ENCODE measurements at regions not wholly inside any gene's neighbourhood (a gene's known extent, or its start where the extent isn't known, plus 50 kb on each side); places are given as distances from the start of the nearest gene placed in this dataset.
A peak's percentile ranks its signal among the peaks of the same experiment; 100 is the strongest.

DNA sequence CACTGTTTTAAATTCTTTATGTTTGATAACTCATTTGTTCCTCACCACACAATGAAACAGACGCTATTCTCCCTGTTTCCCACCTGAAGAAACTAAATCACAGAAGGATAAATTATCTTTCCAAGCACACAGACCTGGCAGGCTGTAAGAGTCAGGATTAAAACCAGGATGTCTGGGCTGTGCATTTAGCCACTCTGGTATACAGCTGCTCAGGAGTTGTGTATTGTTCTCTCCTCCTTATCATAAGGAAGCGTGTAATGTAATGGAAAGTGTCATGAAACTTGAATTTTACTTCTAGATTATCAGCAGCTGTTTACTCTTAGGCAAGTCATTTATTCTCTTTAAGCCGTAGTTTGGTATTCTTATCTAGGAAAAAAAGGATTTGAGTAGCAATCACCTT, 154.8 kb upstream of the LRIG3 start:
- Mint-ChIP-seq H3K4me1 (ENCODE audit: unreplicated experiment) (peaks cover 29% of the 10 kb centered on the region), H3K9me3 (peaks cover 7% of the 10 kb centered on the region), H3K4me3 (no peak overlapping the region), H3K27me3 (no peaks in the 10 kb centered on the region), H3K27ac (no peak overlapping the region), H3K36me3 (no peaks in the 10 kb centered on the region)
- no peak for DNase-seq (ENCODE audit: extremely low spot score, unreplicated experiment)
- TF ChIP-seq CTCF (conservative IDR thresholded peaks at IDR 0.05), result no peak

- no peak for TF ChIP-seq CTCF (conservative IDR thresholded peaks at IDR 0.05)
- Mint-ChIP-seq H3K4me1 (ENCODE audit: unreplicated experiment) (peaks cover 42% of the 10 kb centered on the region), H3K36me3 (no peaks in the 10 kb centered on the region), H3K27ac (no peak overlapping the region), H3K27me3 (no peaks in the 10 kb centered on the region), H3K9me3 (peaks cover 7% of the 10 kb centered on the region), H3K4me3 (no peak overlapping the region)
- no peak for DNase-seq (ENCODE audit: extremely low spot score, unreplicated experiment)
Observed at GRCh38 chr12:59070322-59070933, 150.1 kb upstream of the LRIG3 start.

GRCh38 chr12:59069516-59069915, 149.2 kb upstream of the LRIG3 start:
- Mint-ChIP-seq H3K4me3 (no peak overlapping the region), H3K36me3 (no peaks in the 10 kb centered on the region), H3K4me1 (ENCODE audit: unreplicated experiment) (peaks cover 39% of the 10 kb centered on the region), H3K27ac (no peak overlapping the region), H3K27me3 (no peaks in the 10 kb centered on the region), H3K9me3 (peaks cover 7% of the 10 kb centered on the region)
- DNase-seq (ENCODE audit: extremely low spot score, unreplicated experiment), result no peak
- no peak for TF ChIP-seq CTCF (conservative IDR thresholded peaks at IDR 0.05)

DNA sequence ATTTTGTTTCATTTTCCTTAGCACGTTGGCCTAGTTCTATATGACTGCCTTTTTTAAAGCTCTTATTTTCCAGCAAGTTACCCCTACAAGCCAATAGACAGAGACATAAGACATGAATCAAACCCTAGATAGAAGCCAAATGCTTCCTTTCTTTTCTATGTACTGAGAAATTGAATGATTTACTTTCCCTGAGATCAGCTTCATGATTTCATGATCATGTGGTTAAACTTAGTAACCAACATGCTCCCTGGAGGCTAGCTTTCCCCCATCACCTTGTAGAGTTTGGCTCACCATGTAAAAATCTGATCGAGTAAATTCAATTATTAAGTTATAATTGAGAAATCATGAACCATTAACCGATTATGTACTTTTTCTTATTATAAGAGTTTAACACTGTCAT, 148.1 kb upstream of the LRIG3 start:
- Mint-ChIP-seq H3K9me3 (peaks cover 7% of the 10 kb centered on the region), H3K36me3 (no peaks in the 10 kb centered on the region), H3K27me3 (no peaks in the 10 kb centered on the region), H3K4me1 (ENCODE audit: unreplicated experiment) (peaks cover 39% of the 10 kb centered on the region), H3K27ac (no peak overlapping the region), H3K4me3 (no peak overlapping the region)
- TF ChIP-seq CTCF (conservative IDR thresholded peaks at IDR 0.05), result no peak
- DNase-seq (ENCODE audit: extremely low spot score, unreplicated experiment), result no peak

GRCh38 chr12:59067083-59067482, 146.8 kb upstream of the LRIG3 start:
- no peak for DNase-seq (ENCODE audit: extremely low spot score, unreplicated experiment)
- H3K4me3 Mint-ChIP-seq, result peak overlapping the region; percentile 19
- H3K27me3 Mint-ChIP-seq, result no peaks in the 10 kb centered on the region
- H3K9me3 Mint-ChIP-seq, result no peaks in the 10 kb centered on the region
- peaks cover 39% of the 10 kb centered on the region for H3K4me1 Mint-ChIP-seq (ENCODE audit: unreplicated experiment)
- no peaks in the 10 kb centered on the region for H3K36me3 Mint-ChIP-seq
- H3K27ac Mint-ChIP-seq, result peak overlapping the region; percentile 4
- TF ChIP-seq CTCF (conservative IDR thresholded peaks at IDR 0.05), result no peak

- no peak for TF ChIP-seq CTCF (conservative IDR thresholded peaks at IDR 0.05)
- H3K27me3 Mint-ChIP-seq, result no peaks in the 10 kb centered on the region
- no peaks in the 10 kb centered on the region for H3K36me3 Mint-ChIP-seq
- peaks cover 35% of the 10 kb centered on the region for H3K4me1 Mint-ChIP-seq (ENCODE audit: unreplicated experiment)
- H3K9me3 Mint-ChIP-seq, result no peaks in the 10 kb centered on the region
- H3K4me3 Mint-ChIP-seq, result peak overlapping the region; percentile 15
- H3K27ac Mint-ChIP-seq, result no peak overlapping the region
- DNase-seq (ENCODE audit: extremely low spot score, unreplicated experiment), result no peak
Observed at GRCh38 chr12:59066445-59066844, 146.1 kb upstream of the LRIG3 start.
